T-cell (primary cell): ENCODE measurements at regions not wholly inside any gene's neighbourhood (a gene's known extent, or its start where the extent isn't known, plus 50 kb on each side); places are given as distances from the start of the nearest gene placed in this dataset.

Experiments used
- ATAC-seq, 4 experiments: fragments of 200-7000 bp in 3 of 4; fragments of 150-1000 bp in 1 of 4; cut with Tn5 transposase; replicated peaks in 1 of 4; 1 replicate in 3 of 4; 2 replicates in 1 of 4; pipeline ENCODE4 v1.10.0; 2021; ENCODE audit warnings: moderate library complexity in 3 of 4, mild to moderate bottlenecking in 2 of 4, moderate number of reproducible peaks in 1 of 4
- CTCF ChIA-PET, 2 donors: fragments of 300-600 bp; sonication (Branson Sonifier 250); formaldehyde crosslinking; loops; one replicate each; lab custom pipeline; 2022; ENCODE audit warnings: antibody characterized with exemption in 2 of 2; lab: Charles Lee
- POLR2A ChIA-PET, 2 donors: fragments of 300-600 bp; sonication (Branson Sonifier 250); formaldehyde crosslinking; loops; one replicate each; lab custom pipeline; 2022; ENCODE audit warnings: antibody characterized with exemption in 2 of 2; lab: Charles Lee
- DNase-seq, 35 experiments: peaks; one replicate each; pipeline versions ENCODE4 v3.0.0 to v3.0.0-alpha.2; 2013 to 2023
- H3K27ac ChIP-seq: one replicate; pipeline ENCODE4 v1.5.1; 2013; ENCODE audit warnings: low read length
- H3K27me3 ChIP-seq, 2 experiments: replicated peaks in 1 of 2; 1 replicate in 1 of 2; 2 replicates in 1 of 2; pipeline versions ENCODE4 v1.6.1 to v1.7.0; 2013; ENCODE audit warnings: low read length in 1 of 2, mixed read lengths in 1 of 2; ENCODE audit not compliant: control insufficient read depth in 2 of 2, insufficient read depth in 2 of 2; ENCODE audit errors: extremely low read depth in 1 of 2
- H3K36me3 ChIP-seq, 2 donors: 1 replicate in 1 of 2; 2 replicates in 1 of 2; pipeline versions ENCODE4 v1.6.1 to v1.7.0; 2013; ENCODE audit warnings: low read length in 1 of 2; ENCODE audit not compliant: control insufficient read depth in 2 of 2, insufficient read depth in 1 of 2; ENCODE audit errors: extremely low read depth in 1 of 2
- H3K4me1 ChIP-seq, 2 experiments: 1 replicate in 1 of 2; 2 replicates in 1 of 2; pipeline versions ENCODE4 v1.6.1 to v1.7.0; 2013; ENCODE audit warnings: low read length in 2 of 2, mixed read lengths in 1 of 2; ENCODE audit not compliant: insufficient read depth in 2 of 2, control insufficient read depth in 1 of 2; ENCODE audit errors: extremely low read depth in 1 of 2
- H3K4me3 ChIP-seq, 2 donors: 1 replicate in 1 of 2; 2 replicates in 1 of 2; pipeline versions ENCODE4 v1.5.1 to v1.7.0; 2013; ENCODE audit warnings: mild to moderate bottlenecking in 2 of 2, low read length in 1 of 2, moderate library complexity in 1 of 2; ENCODE audit not compliant: control insufficient read depth in 1 of 2; ENCODE audit errors: extremely low read depth in 1 of 2
- H3K9me3 ChIP-seq: 2 replicates; pipeline ENCODE4 v1.7.0; 2013
- H3K27ac Mint-ChIP-seq, 2 donors: one replicate each; pipeline ENCODE4 v1.8.0; 2020 to 2021; ENCODE audit warnings: mild to moderate bottlenecking in 2 of 2, mixed read lengths in 2 of 2
- H3K27me3 Mint-ChIP-seq, 2 donors: one replicate each; pipeline ENCODE4 v1.8.0; 2021 to 2022; ENCODE audit warnings: mixed read lengths in 2 of 2
- H3K36me3 Mint-ChIP-seq: one replicate; pipeline ENCODE4 v1.8.0; 2021; ENCODE audit warnings: mixed read lengths
- H3K4me1 Mint-ChIP-seq, 3 donors: one replicate each; pipeline ENCODE4 v1.8.0; 2020 to 2022; ENCODE audit warnings: mixed read lengths in 3 of 3, mild to moderate bottlenecking in 1 of 3
- H3K4me3 Mint-ChIP-seq, 3 donors: one replicate each; pipeline ENCODE4 v1.8.0; 2020 to 2022; ENCODE audit warnings: mild to moderate bottlenecking in 3 of 3, mixed read lengths in 3 of 3, moderate library complexity in 3 of 3
- H3K9me3 Mint-ChIP-seq, 3 donors: one replicate each; pipeline ENCODE4 v1.8.0; 2020 to 2022; ENCODE audit warnings: mixed read lengths in 3 of 3
- WGBS: methylation state at CpG from one replicate; pipeline ENCODE4 v1.1.5; 2013; ENCODE audit warnings: missing lambda C conversion rate; ENCODE audit not compliant: insufficient coverage; 5-methylcytosine and 5-hydroxymethylcytosine counted together

- peaks cover 10 to 48% (median 36%) of the 10 kb centered on the region in 3 donors for H3K9me3 Mint-ChIP-seq
- no peak overlapping the region for H3K4me3 ChIP-seq
- H3K4me3 Mint-ChIP-seq, result no peak overlapping the region
- no peak for DNase-seq
- peaks cover 2% of the 10 kb centered on the region for H3K9me3 ChIP-seq
- H3K27ac Mint-ChIP-seq, result no peak overlapping the region
- ATAC-seq, result no peak
- ChIA-PET CTCF (no interaction called here), POLR2A (no interaction called here)
- H3K27me3 ChIP-seq, result no peaks in the 10 kb centered on the region
- H3K36me3 ChIP-seq, result no peaks in the 10 kb centered on the region
- H3K27me3 Mint-ChIP-seq, result no peaks in the 10 kb centered on the region
- no peaks in the 10 kb centered on the region for H3K4me1 ChIP-seq
- no peaks in the 10 kb centered on the region for H3K4me1 Mint-ChIP-seq
- no peak overlapping the region for H3K27ac ChIP-seq
- H3K36me3 Mint-ChIP-seq, result no peaks in the 10 kb centered on the region
- WGBS, result 11% methylated on average over 1 of the region's 3 CpGs
Measured at GRCh38 chr16:35841632-35842031, 2382.2 kb downstream of the TP53TG3F start.

GRCh38 chr16:35862242-35862641 is 2402.8 kb downstream of the TP53TG3F start:
- Histone ChIP-seq H3K4me3 (no peak overlapping the region), H3K9me3 (peaks cover 2% of the 10 kb centered on the region), H3K27ac (no peak overlapping the region), H3K36me3 (no peaks in the 10 kb centered on the region), H3K27me3 (no peaks in the 10 kb centered on the region), H3K4me1 (no peaks in the 10 kb centered on the region)
- H3K4me1 Mint-ChIP-seq, result no peaks in the 10 kb centered on the region
- no peaks in the 10 kb centered on the region for H3K36me3 Mint-ChIP-seq
- DNase-seq (no peak), ATAC-seq (no peak)
- H3K27ac Mint-ChIP-seq, result no peak overlapping the region
- H3K4me3 Mint-ChIP-seq, result no peak overlapping the region
- POLR2A ChIA-PET, result no interaction called here
- H3K9me3 Mint-ChIP-seq, result peaks cover 24 to 47% (median 45%) of the 10 kb centered on the region in 3 donors
- no peaks in the 10 kb centered on the region for H3K27me3 Mint-ChIP-seq
- CTCF ChIA-PET, result no interaction called here

- no peaks in the 10 kb centered on the region for H3K27me3 ChIP-seq
- no peaks in the 10 kb centered on the region for H3K27me3 Mint-ChIP-seq
- no peaks in the 10 kb centered on the region for H3K36me3 ChIP-seq
- H3K4me3 Mint-ChIP-seq, result no peak overlapping the region
- H3K9me3 ChIP-seq, result peaks cover 2% of the 10 kb centered on the region
- H3K27ac ChIP-seq, result no peak overlapping the region
- H3K4me1 ChIP-seq, result no peaks in the 10 kb centered on the region
- no CpG with 5 or more reads among the region's 3 CpGs for WGBS
- peaks cover 17 to 50% (median 46%) of the 10 kb centered on the region in 3 donors for H3K9me3 Mint-ChIP-seq
- H3K36me3 Mint-ChIP-seq, result no peaks in the 10 kb centered on the region
- ATAC-seq (no peak), DNase-seq (no peak)
- POLR2A ChIA-PET, result no interaction called here
- H3K27ac Mint-ChIP-seq, result no peak overlapping the region
- no peaks in the 10 kb centered on the region for H3K4me1 Mint-ChIP-seq
- H3K4me3 ChIP-seq, result no peak overlapping the region
- CTCF ChIA-PET, result no interaction called here
Measured at GRCh38 chr16:35868630-35869029, 2409.2 kb downstream of the TP53TG3F start.

GRCh38 chr16:35873472-35873871 is 2414.1 kb downstream of the TP53TG3F start:
- Mint-ChIP-seq H3K4me1 (no peaks in the 10 kb centered on the region), H3K4me3 (no peak overlapping the region), H3K27ac (no peak overlapping the region), H3K9me3 (peaks cover 13 to 47% (median 33%) of the 10 kb centered on the region in 3 donors), H3K36me3 (no peaks in the 10 kb centered on the region), H3K27me3 (no peaks in the 10 kb centered on the region)
- no peak for DNase-seq
- Histone ChIP-seq H3K4me3 (no peak overlapping the region), H3K27me3 (no peaks in the 10 kb centered on the region), H3K4me1 (no peaks in the 10 kb centered on the region), H3K27ac (no peak overlapping the region), H3K9me3 (peaks cover 3% of the 10 kb centered on the region), H3K36me3 (no peaks in the 10 kb centered on the region)
- WGBS, result 53% methylated on average over 2 of the region's 4 CpGs
- no peak for ATAC-seq
- POLR2A ChIA-PET, result no interaction called here
- CTCF ChIA-PET, result no interaction called here

GRCh38 chr16:35881654-35882053 is 2422.2 kb downstream of the TP53TG3F start:
- ChIA-PET CTCF (no interaction called here), POLR2A (no interaction called here)
- DNase-seq (no peak), ATAC-seq (no peak)
- H3K4me3 Mint-ChIP-seq, result no peak overlapping the region
- peaks cover 28 to 57% (median 37%) of the 10 kb centered on the region in 3 donors for H3K9me3 Mint-ChIP-seq
- Histone ChIP-seq H3K4me3 (no peak overlapping the region), H3K36me3 (no peaks in the 10 kb centered on the region), H3K27ac (no peak overlapping the region), H3K27me3 (no peaks in the 10 kb centered on the region), H3K4me1 (no peaks in the 10 kb centered on the region), H3K9me3 (peaks cover 5% of the 10 kb centered on the region)
- H3K27ac Mint-ChIP-seq, result no peak overlapping the region
- 63% methylated on average over 2 of the region's 2 CpGs for WGBS
- H3K36me3 Mint-ChIP-seq, result no peaks in the 10 kb centered on the region
- no peaks in the 10 kb centered on the region for H3K27me3 Mint-ChIP-seq
- H3K4me1 Mint-ChIP-seq, result no peaks in the 10 kb centered on the region

- no CpG with 5 or more reads among the region's 1 CpG for WGBS
- no peak overlapping the region for H3K27ac Mint-ChIP-seq
- no peaks in the 10 kb centered on the region for H3K4me1 Mint-ChIP-seq
- ChIA-PET CTCF (no interaction called here), POLR2A (no interaction called here)
- Histone ChIP-seq H3K27me3 (no peaks in the 10 kb centered on the region), H3K27ac (no peak overlapping the region), H3K9me3 (no peaks in the 10 kb centered on the region), H3K4me1 (no peaks in the 10 kb centered on the region), H3K4me3 (no peak overlapping the region), H3K36me3 (no peaks in the 10 kb centered on the region)
- DNase-seq, result no peak
- H3K4me3 Mint-ChIP-seq, result no peak overlapping the region
- H3K36me3 Mint-ChIP-seq, result no peaks in the 10 kb centered on the region
- peaks cover 47 to 67% (median 51%) of the 10 kb centered on the region in 3 donors for H3K9me3 Mint-ChIP-seq
- H3K27me3 Mint-ChIP-seq, result no peaks in the 10 kb centered on the region
- ATAC-seq, result no peak
Measured at GRCh38 chr16:35906440-35906839, 2447.0 kb downstream of the TP53TG3F start.

GRCh38 chr16:35908152-35908551 is 2448.7 kb downstream of the TP53TG3F start:
- Mint-ChIP-seq H3K36me3 (no peaks in the 10 kb centered on the region), H3K9me3 (peaks cover 51 to 71% (median 53%) of the 10 kb centered on the region in 3 donors), H3K27me3 (no peaks in the 10 kb centered on the region), H3K4me3 (no peak overlapping the region), H3K4me1 (peaks cover 0 to 2% (median 0%) of the 10 kb centered on the region in 3 donors), H3K27ac (no peak overlapping the region)
- ChIA-PET POLR2A (no interaction called here), CTCF (no interaction called here)
- DNase-seq, result no peak
- WGBS, result 79% methylated on average over 4 of the region's 7 CpGs
- no peak overlapping the region for H3K27ac ChIP-seq
- ATAC-seq, result no peak
- no peaks in the 10 kb centered on the region for H3K36me3 ChIP-seq
- no peaks in the 10 kb centered on the region for H3K27me3 ChIP-seq
- no peaks in the 10 kb centered on the region for H3K9me3 ChIP-seq
- no peaks in the 10 kb centered on the region for H3K4me1 ChIP-seq
- H3K4me3 ChIP-seq, result no peak overlapping the region
